Esophagus muscularis mucosa (tissue), 4 donors: ENCODE measurements at regions not wholly inside any gene's neighbourhood (a gene's known extent, or its start where the extent isn't known, plus 50 kb on each side); places are given as distances from the start of the nearest gene placed in this dataset.

Source experiments
- DNase-seq: peaks from one replicate; pipeline ENCODE4 v3.0.0-alpha.2; 2017; ENCODE audit errors: extremely low spot score
- H3K27ac ChIP-seq, 4 donors: fragments of 200-600 bp; sonication (generic); replicated peaks in 1 of 4; 1 replicate in 3 of 4; 2 replicates in 1 of 4; pipeline ENCODE4 v1.5.1; 2016 to 2019; ENCODE audit warnings: mild to moderate bottlenecking in 1 of 4
- H3K27me3 ChIP-seq, 4 donors: fragments of 200-600 bp; sonication (generic); one replicate each; pipeline versions ENCODE4 v1.5.1 to v1.6.0; 2016 to 2019
- H3K36me3 ChIP-seq, 4 donors: fragments of 200-600 bp; sonication (generic); one replicate each; pipeline ENCODE4 v1.5.1; 2016 to 2019
- H3K4me1 ChIP-seq, 4 donors: fragments of 200-600 bp; sonication (generic); one replicate each; pipeline ENCODE4 v1.5.1; 2016 to 2019
- H3K4me3 ChIP-seq, 4 donors: fragments of 200-600 bp; sonication (generic); 1 replicate in 2 of 4; 2 replicates in 2 of 4; pipeline ENCODE4 v1.5.1; 2016 to 2019; ENCODE audit warnings: mild to moderate bottlenecking in 4 of 4, moderate library complexity in 1 of 4
- H3K9me3 ChIP-seq, 4 donors: fragments of 200-600 bp; sonication (generic); 1 replicate in 3 of 4; 2 replicates in 1 of 4; pipeline ENCODE4 v1.5.1; 2016 to 2019
- EP300 ChIP-seq: sonication (generic); formaldehyde crosslinking; IDR thresholded peaks from one replicate; pipeline ENCODE4 v1.6.1; 2017; ENCODE audit warnings: antibody characterized with exemption
- POLR2A ChIP-seq: fragments of 450-650 bp; IDR thresholded peaks from one replicate; pipeline ENCODE4 v1.6.1; 2017; ENCODE audit warnings: antibody characterized with exemption, moderate library complexity, mild to moderate bottlenecking, low read depth
- POLR2AphosphoS5 ChIP-seq, 2 donors: sonication (generic); formaldehyde crosslinking; IDR thresholded peaks; one replicate each; pipeline ENCODE4 v1.6.1; 2017; ENCODE audit warnings: antibody characterized with exemption in 2 of 2
- WGBS: methylation state at CpG from one replicate; pipeline ENCODE4 v1.1.5; 2018; 5-methylcytosine and 5-hydroxymethylcytosine counted together
- intact Hi-C: fragments of 100-400 bp; cut with DNase I; formaldehyde crosslinking; loops from one replicate; pipeline ENCODE4 v1.15.1; 2023
- TF ChIP-seq, protein P1 (sequence below), 3 experiments: fragments of 200-600 bp in 2 of 3; fragments of 450-650 bp in 1 of 3; sonication (generic) in 2 of 3; IDR thresholded peaks; one replicate each; pipeline ENCODE4 v1.5.1; 2017 to 2019; ENCODE audit warnings: antibody characterized with exemption in 3 of 3, mild to moderate bottlenecking in 2 of 3, moderate library complexity in 1 of 3

DNA sequence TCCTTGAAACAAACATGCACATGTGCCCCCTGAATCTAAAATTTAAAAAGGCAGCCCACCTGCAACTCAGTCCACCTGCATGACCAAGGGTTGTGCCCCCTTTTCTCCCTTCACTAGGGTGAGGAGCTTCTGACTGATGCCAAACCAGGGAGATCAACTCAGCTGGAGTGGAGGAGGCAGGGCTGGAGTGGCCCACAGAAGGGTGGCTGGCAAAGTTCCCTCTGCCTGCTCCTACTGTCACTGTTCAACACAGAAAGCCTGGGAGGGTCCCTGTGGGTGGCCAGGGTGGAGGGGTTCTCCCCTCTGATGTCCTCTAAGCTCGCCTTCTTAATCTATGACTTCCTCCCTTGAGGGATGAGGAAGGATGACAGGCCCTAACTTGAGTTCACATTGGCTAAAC lies 55.7 kb upstream of the ANTXRL start:
- DNase-seq: no peak
- WGBS: 67% methylated on average over 1 of the region's 1 CpG
- H3K27me3 ChIP-seq: peaks cover 0 to 10% (median 0%) of the 10 kb centered on the region in 4 donors

DNA sequence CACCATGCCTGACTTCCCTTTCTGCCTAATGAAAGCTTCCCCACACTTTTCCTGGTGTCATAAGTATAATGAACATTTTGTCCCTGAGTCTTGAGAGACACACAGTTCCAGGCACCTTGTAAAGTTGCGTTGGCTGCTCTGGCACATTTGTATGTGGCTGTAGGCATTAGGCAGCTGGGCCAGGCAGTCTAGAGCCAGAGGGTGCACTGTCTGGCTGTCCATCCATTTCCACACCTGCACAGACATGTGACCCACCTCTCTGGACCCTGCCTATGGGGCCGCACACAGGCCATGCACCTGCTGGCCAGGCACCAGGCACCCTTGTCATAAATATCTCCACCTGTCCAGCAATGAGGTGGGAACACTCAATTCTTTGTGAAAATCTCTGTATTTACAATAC lies 54.7 kb upstream of the ANTXRL start:
- Histone ChIP-seq H3K36me3 (no peaks in the 10 kb centered on the region), H3K9me3 (no peaks in the 10 kb centered on the region), H3K27me3 (peaks cover 0 to 13% (median 0%) of the 10 kb centered on the region in 4 donors), H3K4me1 (peaks cover 0 to 5% (median 0%) of the 10 kb centered on the region in 4 donors), H3K4me3 (no peak overlapping the region), H3K27ac (no peak overlapping the region)
- 100% methylated on average over 2 of the region's 2 CpGs for WGBS
- TF ChIP-seq EP300 (no peak), POLR2A (no peak)
- DNase-seq: no peak
- intact Hi-C loops: no loop called here

More for the DNA sequence above, 55.7 kb upstream of the ANTXRL start:
- H3K4me3 ChIP-seq: no peak overlapping the region
- no peak overlapping the region for H3K27ac ChIP-seq
- TF ChIP-seq EP300 (no peak), POLR2A (no peak), POLR2AphosphoS5 (IDR thresholded peaks at IDR 0.05) (no peak)
- TF ChIP-seq, protein P1, sequence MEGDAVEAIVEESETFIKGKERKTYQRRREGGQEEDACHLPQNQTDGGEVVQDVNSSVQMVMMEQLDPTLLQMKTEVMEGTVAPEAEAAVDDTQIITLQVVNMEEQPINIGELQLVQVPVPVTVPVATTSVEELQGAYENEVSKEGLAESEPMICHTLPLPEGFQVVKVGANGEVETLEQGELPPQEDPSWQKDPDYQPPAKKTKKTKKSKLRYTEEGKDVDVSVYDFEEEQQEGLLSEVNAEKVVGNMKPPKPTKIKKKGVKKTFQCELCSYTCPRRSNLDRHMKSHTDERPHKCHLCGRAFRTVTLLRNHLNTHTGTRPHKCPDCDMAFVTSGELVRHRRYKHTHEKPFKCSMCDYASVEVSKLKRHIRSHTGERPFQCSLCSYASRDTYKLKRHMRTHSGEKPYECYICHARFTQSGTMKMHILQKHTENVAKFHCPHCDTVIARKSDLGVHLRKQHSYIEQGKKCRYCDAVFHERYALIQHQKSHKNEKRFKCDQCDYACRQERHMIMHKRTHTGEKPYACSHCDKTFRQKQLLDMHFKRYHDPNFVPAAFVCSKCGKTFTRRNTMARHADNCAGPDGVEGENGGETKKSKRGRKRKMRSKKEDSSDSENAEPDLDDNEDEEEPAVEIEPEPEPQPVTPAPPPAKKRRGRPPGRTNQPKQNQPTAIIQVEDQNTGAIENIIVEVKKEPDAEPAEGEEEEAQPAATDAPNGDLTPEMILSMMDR (IDR thresholded peaks at IDR 0.05): no peak
- peaks cover 0 to 5% (median 0%) of the 10 kb centered on the region in 4 donors for H3K4me1 ChIP-seq
- H3K9me3 ChIP-seq: no peaks in the 10 kb centered on the region
- H3K36me3 ChIP-seq: no peaks in the 10 kb centered on the region
- intact Hi-C loops: no loop called here

DNA sequence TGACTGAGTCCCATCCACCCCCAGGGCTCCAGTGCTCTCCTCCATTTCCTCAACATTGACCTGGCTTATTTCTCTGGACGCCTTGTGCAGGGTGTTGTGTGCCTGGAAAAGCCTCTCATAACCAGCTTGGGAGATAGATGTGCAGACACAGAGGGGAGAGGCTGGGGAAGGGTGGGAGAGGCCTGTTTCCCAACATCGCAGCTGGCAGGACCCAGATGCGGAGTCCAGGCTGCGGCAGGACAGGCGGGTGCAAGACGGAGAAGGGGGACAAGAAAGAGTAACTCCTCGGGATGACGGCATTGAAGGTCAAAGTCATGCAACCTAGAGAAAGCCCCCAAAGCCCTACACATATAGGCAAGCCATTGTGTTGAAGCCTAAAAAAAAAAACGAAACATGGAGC lies 54.1 kb upstream of the ANTXRL start:
- Histone ChIP-seq H3K36me3 (no peaks in the 10 kb centered on the region), H3K27me3 (peaks cover 0 to 12% (median 0%) of the 10 kb centered on the region in 4 donors), H3K4me3 (no peak overlapping the region), H3K9me3 (no peaks in the 10 kb centered on the region), H3K4me1 (peaks cover 0 to 5% (median 0%) of the 10 kb centered on the region in 4 donors), H3K27ac (no peak overlapping the region)
- no peak for DNase-seq
- WGBS: 86% methylated on average over 9 of the region's 9 CpGs
- intact Hi-C loops: no loop called here
- TF ChIP-seq POLR2A (no peak), EP300 (no peak), POLR2AphosphoS5 (IDR thresholded peaks at IDR 0.05) (no peak)
- TF ChIP-seq, protein P1 (IDR thresholded peaks at IDR 0.05): no peak

DNA sequence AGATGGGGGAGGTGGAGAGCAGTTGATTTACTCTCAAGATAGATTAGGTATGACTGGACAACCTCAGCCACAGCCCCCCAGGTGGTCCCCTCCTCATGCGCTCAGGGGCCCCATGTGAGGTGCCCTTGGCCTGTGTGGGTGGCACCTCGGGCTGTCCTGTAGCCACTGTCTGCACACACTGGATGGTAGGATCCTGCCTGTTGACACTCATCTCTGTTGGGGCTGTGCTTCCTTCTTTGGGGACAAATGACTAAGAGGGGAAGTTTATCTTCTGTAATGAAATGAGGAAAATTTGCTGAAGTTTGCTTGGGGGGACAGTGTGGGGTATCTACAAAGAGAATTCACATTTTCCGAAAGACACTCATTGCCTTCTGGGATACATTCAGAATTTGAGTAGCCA lies 53.6 kb upstream of the ANTXRL start:
- TF ChIP-seq, protein P1 (IDR thresholded peaks at IDR 0.05): no peak
- no peak for TF ChIP-seq EP300
- TF ChIP-seq POLR2A: no peak
- no peak for TF ChIP-seq POLR2AphosphoS5 (IDR thresholded peaks at IDR 0.05)
- peaks cover 0 to 7% (median 0%) of the 10 kb centered on the region in 4 donors for H3K27me3 ChIP-seq
- no peak overlapping the region for H3K4me3 ChIP-seq
- no peaks in the 10 kb centered on the region for H3K9me3 ChIP-seq
- DNase-seq: no peak
- H3K4me1 ChIP-seq: peaks cover 0 to 5% (median 0%) of the 10 kb centered on the region in 4 donors
- intact Hi-C loops: no loop called here
- no peak overlapping the region for H3K27ac ChIP-seq
- WGBS: 77% methylated on average over 3 of the region's 3 CpGs
- no peaks in the 10 kb centered on the region for H3K36me3 ChIP-seq

DNA sequence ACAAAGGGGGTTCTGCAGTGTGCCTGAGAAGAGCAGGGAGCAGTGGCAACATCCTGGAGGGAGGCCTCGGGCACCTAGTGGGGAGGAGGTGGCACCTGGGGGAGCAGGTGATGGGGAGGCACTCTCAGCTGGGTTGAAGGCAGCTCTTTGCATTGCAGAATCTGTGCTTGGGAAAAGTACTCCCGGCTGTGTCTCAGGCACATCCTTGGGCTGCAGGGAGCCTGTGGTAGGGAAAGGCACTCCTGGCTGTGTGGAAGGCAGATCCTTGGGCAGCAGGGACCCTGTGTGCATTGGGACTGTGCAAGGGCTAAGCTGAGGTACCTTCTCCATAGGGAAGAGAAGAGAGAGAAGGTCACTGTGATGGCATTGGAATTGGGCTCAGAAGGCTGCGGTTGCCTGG lies 52.8 kb upstream of the ANTXRL start:
- Histone ChIP-seq H3K27ac (no peak overlapping the region), H3K27me3 (peaks cover 0 to 4% (median 0%) of the 10 kb centered on the region in 4 donors), H3K36me3 (no peaks in the 10 kb centered on the region), H3K4me3 (no peak overlapping the region), H3K9me3 (no peaks in the 10 kb centered on the region), H3K4me1 (peaks cover 0 to under 1% (median 0%) of the 10 kb centered on the region in 4 donors)
- WGBS: 88% methylated on average over 2 of the region's 3 CpGs
- TF ChIP-seq, protein P1 (IDR thresholded peaks at IDR 0.05): no peak
- TF ChIP-seq POLR2A: no peak
- no peak for TF ChIP-seq EP300
- TF ChIP-seq POLR2AphosphoS5 (IDR thresholded peaks at IDR 0.05): no peak
- DNase-seq: no peak
- intact Hi-C loops: no loop called here
